PC-3 (cell line): ENCODE measurements at regions not wholly inside any gene's neighbourhood (a gene's known extent, or its start where the extent isn't known, plus 50 kb on each side); places are given as distances from the start of the nearest gene placed in this dataset.

Experiments used
- ATAC-seq: fragments of 200-7000 bp; cut with Tn5 transposase; 2 replicates; pipeline ENCODE4 v1.9.1; 2020; ENCODE audit warnings: mild to moderate bottlenecking, moderate library complexity
- BruUV-seq: library from RNA; stranded (reverse); fragments of 400-500 nt; replicated peaks from 2 replicates; lab custom pipeline; 2021; lab: Mats Ljungman, UMichigan
- CTCF ChIA-PET: fragments of 300-600 bp; sonication (Branson Sonifier 250); formaldehyde crosslinking; loops from one replicate; lab custom pipeline; 2022; ENCODE audit warnings: antibody characterized with exemption; lab: Charles Lee
- POLR2A ChIA-PET: fragments of 300-600 bp; sonication (Branson Sonifier 250); formaldehyde crosslinking; loops from one replicate; lab custom pipeline; 2022; ENCODE audit warnings: antibody characterized with exemption; ENCODE audit not compliant: unreplicated experiment; lab: Charles Lee
- DNase-seq: peaks from one replicate; pipeline ENCODE4 v3.0.0-alpha.2; 2015
- H2AFZ ChIP-seq: fragments of 300-600 bp; sonication (generic); 2 replicates; pipeline ENCODE4 v1.6.0; 2016; ENCODE audit warnings: antibody characterized with exemption, low read length
- H3F3A ChIP-seq: fragments of 300-600 bp; sonication (generic); one replicate; pipeline ENCODE4 v1.6.0; 2017; ENCODE audit warnings: antibody characterized with exemption, low read length, control low read depth, mild to moderate bottlenecking; ENCODE audit not compliant: unreplicated experiment
- H3K27ac ChIP-seq: fragments of 300-600 bp; sonication (generic); 2 replicates; pipeline ENCODE4 v1.5.1; 2016; ENCODE audit warnings: mild to moderate bottlenecking, low read length
- H3K27me3 ChIP-seq: fragments of 300-600 bp; sonication (generic); 2 replicates; pipeline ENCODE4 v1.6.1; 2016; ENCODE audit warnings: low read length, mixed read lengths
- H3K36me3 ChIP-seq: fragments of 300-600 bp; sonication (generic); 2 replicates; pipeline ENCODE4 v1.6.1; 2016; ENCODE audit warnings: low read depth, mixed run types, low read length, mixed read lengths
- H3K4me1 ChIP-seq: fragments of 300-600 bp; sonication (generic); 2 replicates; pipeline ENCODE4 v1.5.1; 2016; ENCODE audit warnings: low read length; ENCODE audit not compliant: insufficient read depth
- H3K4me2 ChIP-seq: fragments of 300-600 bp; sonication (generic); 2 replicates; pipeline ENCODE4 v1.6.0; 2016; ENCODE audit warnings: low read length
- H3K4me3 ChIP-seq: fragments of 300-600 bp; sonication (generic); 2 replicates; pipeline ENCODE4 v1.5.1; 2016; ENCODE audit warnings: mild to moderate bottlenecking, low read length, mixed read lengths
- H3K79me2 ChIP-seq: fragments of 300-600 bp; sonication (generic); 2 replicates; pipeline ENCODE4 v1.6.1; 2017; ENCODE audit warnings: low read length, mixed read lengths
- H3K9ac ChIP-seq: fragments of 300-600 bp; sonication (generic); 2 replicates; pipeline ENCODE4 v1.6.0; 2016; ENCODE audit warnings: mild to moderate bottlenecking, low read length
- H3K9me2 ChIP-seq: fragments of 300-600 bp; sonication (generic); replicated peaks from 2 replicates; pipeline ENCODE4 v1.6.1; 2016; ENCODE audit warnings: mixed run types, low read length, mixed read lengths
- H3K9me3 ChIP-seq: fragments of 300-600 bp; sonication (generic); 2 replicates; pipeline ENCODE4 v1.6.1; 2016; ENCODE audit warnings: low read length, mixed read lengths
- H4K20me1 ChIP-seq: fragments of 300-600 bp; sonication (generic); 2 replicates; pipeline ENCODE4 v1.6.1; 2016; ENCODE audit warnings: low read length, mixed read lengths
- CTCF ChIP-seq: fragments of 300-600 bp; sonication (generic); conservative IDR thresholded peaks from 2 replicates; pipeline ENCODE4 v1.5.1; 2017; ENCODE audit warnings: antibody characterized with exemption, low read depth, mild to moderate bottlenecking, low read length
- EZH2 ChIP-seq: fragments of 300-600 bp; sonication (generic); IDR thresholded peaks from one replicate; pipeline ENCODE4 v1.6.1; 2017; ENCODE audit warnings: antibody characterized with exemption, mild to moderate bottlenecking, low read length; ENCODE audit not compliant: unreplicated experiment
- EZH2phosphoT487 ChIP-seq: fragments of 300-600 bp; sonication (generic); IDR thresholded peaks from 2 replicates; pipeline ENCODE4 v1.6.1; 2018; ENCODE audit warnings: mild to moderate bottlenecking, antibody characterized with exemption, low read length, borderline replicate concordance
- intact Hi-C: fragments of 100-400 bp; cut with micrococcal nuclease; formaldehyde crosslinking; loops from 2 replicates; pipeline ENCODE4 v1.9.0; 2023

- no peak overlapping the region for H3K9ac ChIP-seq
- POLR2A ChIA-PET: no interaction called here
- H4K20me1 ChIP-seq: no peaks in the 10 kb centered on the region
- H3K4me1 ChIP-seq: peaks cover 7% of the 10 kb centered on the region; the same call in 1 of the 2 replicates
- BruUV-seq: no TSS peak
- H3K9me3 ChIP-seq: no peaks in the 10 kb centered on the region
- no peaks in the 10 kb centered on the region for H3K27me3 ChIP-seq
- ATAC-seq: no peak
- DNase-seq: no peak
- H3K27ac ChIP-seq: no peak overlapping the region
- H3K79me2 ChIP-seq: no peaks in the 10 kb centered on the region
- CTCF ChIA-PET: no interaction called here
- no peak overlapping the region for H3K4me3 ChIP-seq
- H3F3A ChIP-seq: no peaks in the 10 kb centered on the region
- TF ChIP-seq EZH2 (no peak), EZH2phosphoT487 (no peak)
- no peaks in the 10 kb centered on the region for H3K9me2 ChIP-seq
- no peak overlapping the region for H3K4me2 ChIP-seq
- no peak overlapping the region for H2AFZ ChIP-seq
- H3K36me3 ChIP-seq: no peaks in the 10 kb centered on the region
- intact Hi-C loops: no loop called here
These were observed 138.3 kb downstream of the HSD17B3 start for GRCh38 chr9:96163712-96164111.

- H2AFZ ChIP-seq: no peak overlapping the region
- H3F3A ChIP-seq: no peaks in the 10 kb centered on the region
- H3K4me1 ChIP-seq: peaks cover 7% of the 10 kb centered on the region; the same call in 1 of the 2 replicates
- ATAC-seq: no peak
- H3K27me3 ChIP-seq: no peaks in the 10 kb centered on the region
- H3K79me2 ChIP-seq: no peaks in the 10 kb centered on the region
- TF ChIP-seq CTCF (no peak), EZH2 (no peak), EZH2phosphoT487 (no peak)
- no peak overlapping the region for H3K4me2 ChIP-seq
- no peaks in the 10 kb centered on the region for H3K36me3 ChIP-seq
- CTCF ChIA-PET: no interaction called here
- no peak overlapping the region for H3K27ac ChIP-seq
- no peaks in the 10 kb centered on the region for H4K20me1 ChIP-seq
- H3K9ac ChIP-seq: no peak overlapping the region
- POLR2A ChIA-PET: no interaction called here
- intact Hi-C loops: no loop called here
- no peaks in the 10 kb centered on the region for H3K9me3 ChIP-seq
- H3K9me2 ChIP-seq: no peaks in the 10 kb centered on the region
- no TSS peak for BruUV-seq
- H3K4me3 ChIP-seq: no peak overlapping the region
- DNase-seq: no peak
These were observed 138.8 kb downstream of the HSD17B3 start for GRCh38 chr9:96163161-96163560.

- H3K9me3 ChIP-seq: no peaks in the 10 kb centered on the region
- H4K20me1 ChIP-seq: no peaks in the 10 kb centered on the region
- no peaks in the 10 kb centered on the region for H3K27me3 ChIP-seq
- no TSS peak for BruUV-seq
- CTCF ChIA-PET: no interaction called here
- H3K36me3 ChIP-seq: no peaks in the 10 kb centered on the region
- intact Hi-C loops: no loop called here
- TF ChIP-seq CTCF (no peak), EZH2phosphoT487 (no peak), EZH2 (no peak)
- POLR2A ChIA-PET: no interaction called here
- H3K4me1 ChIP-seq: peaks cover 7% of the 10 kb centered on the region; the same call in 1 of the 2 replicates
- H3F3A ChIP-seq: no peaks in the 10 kb centered on the region
- no peak overlapping the region for H3K9ac ChIP-seq
- no peak overlapping the region for H3K4me2 ChIP-seq
- DNase-seq (no peak), ATAC-seq (no peak)
- no peaks in the 10 kb centered on the region for H3K9me2 ChIP-seq
- H3K4me3 ChIP-seq: no peak overlapping the region
- no peak overlapping the region for H2AFZ ChIP-seq
- no peaks in the 10 kb centered on the region for H3K79me2 ChIP-seq
- H3K27ac ChIP-seq: no peak overlapping the region
These were observed 140.2 kb downstream of the HSD17B3 start for GRCh38 chr9:96161819-96162218.
